ENCODE measurements at regions not wholly inside any gene's neighbourhood (a gene's known extent, or its start where the extent isn't known, plus 50 kb on each side); places are given as distances from the start of the nearest gene placed in this dataset.

DNA sequence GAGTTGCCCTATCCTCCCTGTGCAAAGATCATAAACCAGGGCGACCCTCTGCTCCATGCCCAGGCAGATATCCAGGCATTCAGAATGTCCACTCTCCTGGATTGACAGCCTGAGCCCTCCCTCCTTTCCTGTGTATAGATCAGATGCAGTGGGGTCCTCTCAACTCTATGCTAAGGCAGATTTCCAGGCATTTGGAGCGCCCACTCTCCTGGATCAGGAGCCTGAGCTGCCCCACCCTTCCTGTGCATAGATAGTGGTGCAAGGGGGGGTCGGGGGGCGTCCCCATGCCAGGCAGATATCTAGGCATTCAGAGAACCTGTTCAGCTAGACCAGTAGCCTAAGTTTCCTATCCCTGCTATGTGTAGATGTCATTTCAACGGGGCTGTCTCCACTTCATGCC lies 941.1 kb downstream of the PCDH19 start:
- TF ChIP-seq, protein P1, sequence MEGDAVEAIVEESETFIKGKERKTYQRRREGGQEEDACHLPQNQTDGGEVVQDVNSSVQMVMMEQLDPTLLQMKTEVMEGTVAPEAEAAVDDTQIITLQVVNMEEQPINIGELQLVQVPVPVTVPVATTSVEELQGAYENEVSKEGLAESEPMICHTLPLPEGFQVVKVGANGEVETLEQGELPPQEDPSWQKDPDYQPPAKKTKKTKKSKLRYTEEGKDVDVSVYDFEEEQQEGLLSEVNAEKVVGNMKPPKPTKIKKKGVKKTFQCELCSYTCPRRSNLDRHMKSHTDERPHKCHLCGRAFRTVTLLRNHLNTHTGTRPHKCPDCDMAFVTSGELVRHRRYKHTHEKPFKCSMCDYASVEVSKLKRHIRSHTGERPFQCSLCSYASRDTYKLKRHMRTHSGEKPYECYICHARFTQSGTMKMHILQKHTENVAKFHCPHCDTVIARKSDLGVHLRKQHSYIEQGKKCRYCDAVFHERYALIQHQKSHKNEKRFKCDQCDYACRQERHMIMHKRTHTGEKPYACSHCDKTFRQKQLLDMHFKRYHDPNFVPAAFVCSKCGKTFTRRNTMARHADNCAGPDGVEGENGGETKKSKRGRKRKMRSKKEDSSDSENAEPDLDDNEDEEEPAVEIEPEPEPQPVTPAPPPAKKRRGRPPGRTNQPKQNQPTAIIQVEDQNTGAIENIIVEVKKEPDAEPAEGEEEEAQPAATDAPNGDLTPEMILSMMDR (IDR thresholded peaks at IDR 0.05), result no peak
- no peak for TF ChIP-seq POLR2A (IDR thresholded peaks at IDR 0.05)

All from esophagus squamous epithelium (tissue), 4 donors.